Activated CD8-positive, alpha-beta T cell treated with anti-CD3 and anti-CD28 coated beads for 36 hours (primary cell): ENCODE measurements at regions not wholly inside any gene's neighbourhood (a gene's known extent, or its start where the extent isn't known, plus 50 kb on each side); places are given as distances from the start of the nearest gene placed in this dataset.

Experiments
- ATAC-seq: fragments of 200-7000 bp; cut with Tn5 transposase; one replicate; pipeline ENCODE4 v1.10.0; 2021; ENCODE audit warnings: mild to moderate bottlenecking, moderate library complexity
- CTCF ChIA-PET: fragments of 350-600 bp; sonication (Branson Sonifier 250); formaldehyde crosslinking; loops from one replicate; lab custom pipeline; 2021; ENCODE audit warnings: antibody characterized with exemption; lab: Charles Lee
- POLR2A ChIA-PET: fragments of 350-600 bp; sonication (Branson Sonifier 250); formaldehyde crosslinking; loops from one replicate; lab custom pipeline; 2021; ENCODE audit warnings: antibody characterized with exemption; lab: Charles Lee
- DNase-seq: peaks from one replicate; pipeline ENCODE4 v3.0.0-alpha.2; 2020
- H3K27ac Mint-ChIP-seq: one replicate; pipeline ENCODE4 v1.8.0; 2021; ENCODE audit warnings: mild to moderate bottlenecking, mixed read lengths
- H3K27me3 Mint-ChIP-seq: one replicate; pipeline ENCODE4 v1.8.0; 2021; ENCODE audit warnings: mixed read lengths
- H3K36me3 Mint-ChIP-seq: one replicate; pipeline ENCODE4 v1.8.0; 2021; ENCODE audit warnings: low read depth, mixed read lengths
- H3K4me1 Mint-ChIP-seq: one replicate; pipeline ENCODE4 v1.8.0; 2021; ENCODE audit warnings: low read depth, mixed read lengths
- H3K4me3 Mint-ChIP-seq: one replicate; pipeline ENCODE4 v1.8.0; 2021; ENCODE audit warnings: mild to moderate bottlenecking, moderate library complexity, mixed read lengths
- H3K9me3 Mint-ChIP-seq: one replicate; pipeline ENCODE4 v1.8.0; 2021; ENCODE audit warnings: mixed read lengths
- CTCF ChIP-seq: fragments of 200-600 bp; IDR thresholded peaks from one replicate; pipeline ENCODE4 v1.8.0; 2022; ENCODE audit warnings: antibody characterized with exemption, mild to moderate bottlenecking
- intact Hi-C: fragments of 100-400 bp; cut with micrococcal nuclease; formaldehyde crosslinking; loops from one replicate; pipeline ENCODE4 v1.10.0; 2022

GRCh38 chr9:82417501-82417900, 428.9 kb downstream of the SPATA31D1 start:
- H3K36me3 Mint-ChIP-seq, result no peaks in the 10 kb centered on the region
- H3K9me3 Mint-ChIP-seq, result no peaks in the 10 kb centered on the region
- TF ChIP-seq CTCF, result no peak
- CTCF ChIA-PET, result no interaction called here
- intact Hi-C loops, result no loop called here
- no peak for DNase-seq
- no peak for ATAC-seq
- no peaks in the 10 kb centered on the region for H3K27me3 Mint-ChIP-seq
- H3K4me3 Mint-ChIP-seq, result no peak overlapping the region
- POLR2A ChIA-PET, result no interaction called here
- H3K27ac Mint-ChIP-seq, result no peak overlapping the region
- no peaks in the 10 kb centered on the region for H3K4me1 Mint-ChIP-seq

GRCh38 chr9:82418334-82418733, 429.8 kb downstream of the SPATA31D1 start:
- no peaks in the 10 kb centered on the region for H3K4me1 Mint-ChIP-seq
- CTCF ChIA-PET, result no interaction called here

GRCh38 chr9:82419696-82420486, 431.3 kb downstream of the SPATA31D1 start:
- H3K27ac Mint-ChIP-seq, result no peak overlapping the region
- CTCF ChIA-PET, result no interaction called here
- intact Hi-C loops, result no loop called here
- no peaks in the 10 kb centered on the region for H3K9me3 Mint-ChIP-seq
- H3K36me3 Mint-ChIP-seq, result no peaks in the 10 kb centered on the region
- no peak for ATAC-seq
- TF ChIP-seq CTCF, result no peak
- H3K4me3 Mint-ChIP-seq, result no peak overlapping the region
- H3K4me1 Mint-ChIP-seq, result no peaks in the 10 kb centered on the region
- no peaks in the 10 kb centered on the region for H3K27me3 Mint-ChIP-seq
- DNase-seq, result no peak
- POLR2A ChIA-PET, result no interaction called here

More at GRCh38 chr9:82418334-82418733, 429.8 kb downstream of the SPATA31D1 start:
- no peak overlapping the region for H3K27ac Mint-ChIP-seq
- intact Hi-C loops, result no loop called here
- H3K4me3 Mint-ChIP-seq, result no peak overlapping the region
- ATAC-seq (no peak), DNase-seq (no peak)
- TF ChIP-seq CTCF, result no peak
- H3K36me3 Mint-ChIP-seq, result no peaks in the 10 kb centered on the region
- POLR2A ChIA-PET, result no interaction called here
- no peaks in the 10 kb centered on the region for H3K27me3 Mint-ChIP-seq
- no peaks in the 10 kb centered on the region for H3K9me3 Mint-ChIP-seq

GRCh38 chr9:82421498-82421897, 432.9 kb downstream of the SPATA31D1 start:
- POLR2A ChIA-PET, result no interaction called here
- no peak for TF ChIP-seq CTCF

GRCh38 chr9:82423700-82424099, 435.1 kb downstream of the SPATA31D1 start:
- intact Hi-C loops, result no loop called here
- ATAC-seq, result no peak
- no peak for TF ChIP-seq CTCF
- Mint-ChIP-seq H3K4me1 (no peaks in the 10 kb centered on the region), H3K27me3 (no peaks in the 10 kb centered on the region), H3K4me3 (no peak overlapping the region), H3K9me3 (no peaks in the 10 kb centered on the region), H3K36me3 (no peaks in the 10 kb centered on the region), H3K27ac (no peak overlapping the region)
- ChIA-PET POLR2A (no interaction called here), CTCF (no interaction called here)
- no peak for DNase-seq

More at GRCh38 chr9:82421498-82421897, 432.9 kb downstream of the SPATA31D1 start:
- H3K27me3 Mint-ChIP-seq, result no peaks in the 10 kb centered on the region
- H3K36me3 Mint-ChIP-seq, result no peaks in the 10 kb centered on the region
- DNase-seq (no peak), ATAC-seq (no peak)
- no peaks in the 10 kb centered on the region for H3K9me3 Mint-ChIP-seq
- no peak overlapping the region for H3K4me3 Mint-ChIP-seq
- H3K27ac Mint-ChIP-seq, result no peak overlapping the region
- CTCF ChIA-PET, result no interaction called here
- intact Hi-C loops, result no loop called here
- no peaks in the 10 kb centered on the region for H3K4me1 Mint-ChIP-seq
